ENCODE measurements at regions not wholly inside any gene's neighbourhood (a gene's known extent, or its start where the extent isn't known, plus 50 kb on each side); places are given as distances from the start of the nearest gene placed in this dataset.

GRCh38 chr10:9274206-9274755 is 1219.8 kb downstream of the GATA3 start:
- H3K4me1 ChIP-seq (ENCODE audit: control insufficient read depth, insufficient read depth, low read length, poor library complexity, severe bottlenecking), result no peaks in the 10 kb centered on the region
- no peak overlapping the region for H3K4me3 ChIP-seq (ENCODE audit: extremely low read depth, insufficient read depth, low read length, poor library complexity, severe bottlenecking)
- no peaks in the 10 kb centered on the region for H3K9me3 ChIP-seq (ENCODE audit: control insufficient read depth, low read length)
- H3K27ac ChIP-seq (ENCODE audit: low read depth, low read length, severe bottlenecking), result no peak overlapping the region
- WGBS, 2 experiments (ENCODE audit: insufficient coverage in 2 of 2), result 79 to 90% methylated on average over 2 to 4 of the region's 6 CpGs
- no peaks in the 10 kb centered on the region for H3K36me3 ChIP-seq (ENCODE audit: control insufficient read depth, insufficient read depth, low read length)

DNA sequence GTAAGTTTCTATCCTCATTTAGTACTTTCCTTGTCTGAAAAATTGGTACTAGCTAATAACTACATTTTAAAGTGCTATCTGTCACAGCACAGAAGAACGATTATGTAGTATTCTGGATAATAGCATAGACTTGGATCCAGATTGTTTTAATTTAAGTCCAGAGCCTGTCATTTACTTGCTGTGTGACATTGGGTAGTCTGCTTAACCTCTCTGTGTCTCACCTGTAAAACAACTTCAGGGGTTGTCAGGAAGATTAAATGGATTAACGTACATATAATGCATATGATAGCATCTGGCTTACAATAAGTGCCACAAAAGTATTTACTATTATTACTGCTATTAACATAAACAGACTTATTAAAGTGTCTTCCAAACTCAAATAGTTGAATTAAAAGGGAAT is 1221.4 kb downstream of the GATA3 start:
- WGBS, 2 experiments (ENCODE audit: insufficient coverage in 2 of 2), result no CpG with 5 or more reads among the region's 2 CpGs
- no peak overlapping the region for H3K27ac ChIP-seq (ENCODE audit: low read depth, low read length, severe bottlenecking)
- H3K4me1 ChIP-seq (ENCODE audit: control insufficient read depth, insufficient read depth, low read length, poor library complexity, severe bottlenecking), result no peaks in the 10 kb centered on the region
- no peaks in the 10 kb centered on the region for H3K9me3 ChIP-seq (ENCODE audit: control insufficient read depth, low read length)
- H3K36me3 ChIP-seq (ENCODE audit: control insufficient read depth, insufficient read depth, low read length), result no peaks in the 10 kb centered on the region
- H3K4me3 ChIP-seq (ENCODE audit: extremely low read depth, insufficient read depth, low read length, poor library complexity, severe bottlenecking), result no peak overlapping the region

DNA sequence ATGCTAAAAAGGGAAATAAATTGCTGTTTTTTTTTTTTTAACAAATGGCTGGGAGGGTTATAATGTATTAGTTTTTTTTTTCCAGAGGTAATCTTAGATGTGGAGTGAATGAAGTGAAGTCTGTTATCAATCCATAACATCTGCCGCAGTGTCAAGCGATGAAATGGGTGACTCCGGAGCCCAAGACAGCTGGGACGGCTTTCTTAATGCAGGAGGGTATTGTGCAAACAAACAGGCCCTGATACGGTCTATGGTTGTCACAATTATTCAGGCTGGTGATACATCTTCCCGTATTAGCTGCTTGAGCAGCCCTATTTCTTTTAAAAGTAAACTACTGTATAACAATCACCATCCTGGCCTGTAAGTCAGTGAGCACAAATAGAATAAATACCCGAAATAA is 1231.2 kb downstream of the GATA3 start:
- Histone ChIP-seq H3K9me3 (ENCODE audit: control insufficient read depth, low read length) (no peaks in the 10 kb centered on the region), H3K4me3 (ENCODE audit: extremely low read depth, insufficient read depth, low read length, poor library complexity, severe bottlenecking) (no peak overlapping the region), H3K36me3 (ENCODE audit: control insufficient read depth, insufficient read depth, low read length) (no peaks in the 10 kb centered on the region), H3K27ac (ENCODE audit: low read depth, low read length, severe bottlenecking) (no peak overlapping the region), H3K4me1 (ENCODE audit: control insufficient read depth, insufficient read depth, low read length, poor library complexity, severe bottlenecking) (no peaks in the 10 kb centered on the region)
- 92 to 93% methylated on average over 4 to 6 of the region's 7 CpGs for WGBS, 2 experiments (ENCODE audit: insufficient coverage in 2 of 2)

DNA sequence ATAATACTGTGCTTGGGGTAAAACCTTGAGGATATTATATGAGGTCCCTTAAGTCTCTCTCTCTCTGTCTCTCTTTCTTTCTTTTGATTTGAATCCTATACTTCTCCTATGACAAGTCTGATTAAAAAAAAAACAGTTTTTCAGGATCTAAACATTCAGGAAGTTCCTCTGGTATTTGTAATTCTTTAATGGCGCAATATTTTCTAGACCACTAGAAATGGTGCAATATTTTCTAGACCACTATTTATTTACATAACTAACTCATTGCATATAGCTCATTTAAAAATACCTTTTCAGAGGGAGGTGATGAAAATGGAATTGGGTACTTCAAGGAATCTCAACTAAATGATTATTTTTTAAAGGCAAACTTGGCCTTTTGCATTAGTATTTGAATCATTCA is 1235.3 kb downstream of the GATA3 start:
- Histone ChIP-seq H3K4me1 (ENCODE audit: control insufficient read depth, insufficient read depth, low read length, poor library complexity, severe bottlenecking) (no peaks in the 10 kb centered on the region), H3K4me3 (ENCODE audit: extremely low read depth, insufficient read depth, low read length, poor library complexity, severe bottlenecking) (no peak overlapping the region), H3K9me3 (ENCODE audit: control insufficient read depth, low read length) (no peaks in the 10 kb centered on the region), H3K36me3 (ENCODE audit: control insufficient read depth, insufficient read depth, low read length) (no peaks in the 10 kb centered on the region), H3K27ac (ENCODE audit: low read depth, low read length, severe bottlenecking) (no peak overlapping the region)
- WGBS, 2 experiments (ENCODE audit: insufficient coverage in 2 of 2), result no CpG with 5 or more reads among the region's 1 CpG

DNA sequence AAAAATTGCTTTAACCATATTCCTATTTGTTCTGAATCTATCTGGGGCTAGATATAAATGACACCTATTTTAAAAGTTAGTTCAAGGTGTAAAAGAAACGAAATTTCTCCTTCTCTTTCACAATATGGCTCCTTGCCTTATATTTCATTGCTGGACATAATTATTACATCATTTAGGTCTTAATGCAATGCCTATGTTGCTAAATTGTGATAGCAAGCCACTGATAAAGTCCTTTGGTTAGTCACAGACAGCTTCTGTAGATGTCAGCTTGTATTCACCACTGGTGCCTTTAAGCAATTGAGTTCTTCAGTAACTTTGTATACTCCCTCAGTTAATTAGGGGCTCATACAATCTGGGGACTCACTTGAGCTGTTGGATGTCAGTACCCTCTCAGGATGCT is 1236.6 kb downstream of the GATA3 start:
- Histone ChIP-seq H3K36me3 (ENCODE audit: control insufficient read depth, insufficient read depth, low read length) (no peaks in the 10 kb centered on the region), H3K27ac (ENCODE audit: low read depth, low read length, severe bottlenecking) (no peak overlapping the region), H3K4me3 (ENCODE audit: extremely low read depth, insufficient read depth, low read length, poor library complexity, severe bottlenecking) (no peak overlapping the region), H3K4me1 (ENCODE audit: control insufficient read depth, insufficient read depth, low read length, poor library complexity, severe bottlenecking) (no peaks in the 10 kb centered on the region), H3K9me3 (ENCODE audit: control insufficient read depth, low read length) (no peaks in the 10 kb centered on the region)
- WGBS, 2 experiments (ENCODE audit: insufficient coverage in 2 of 2), result no CpG with 5 or more reads among the region's 1 CpG

GRCh38 chr10:9294132-9294663 is 1239.7 kb downstream of the GATA3 start:
- Histone ChIP-seq H3K36me3 (ENCODE audit: control insufficient read depth, insufficient read depth, low read length) (no peaks in the 10 kb centered on the region), H3K4me1 (ENCODE audit: control insufficient read depth, insufficient read depth, low read length, poor library complexity, severe bottlenecking) (no peaks in the 10 kb centered on the region), H3K9me3 (ENCODE audit: control insufficient read depth, low read length) (no peaks in the 10 kb centered on the region), H3K27ac (ENCODE audit: low read depth, low read length, severe bottlenecking) (no peak overlapping the region), H3K4me3 (ENCODE audit: extremely low read depth, insufficient read depth, low read length, poor library complexity, severe bottlenecking) (no peak overlapping the region)
- WGBS, 2 experiments (ENCODE audit: insufficient coverage in 2 of 2), result 70 to 100% methylated on average over 2 of the region's 4 CpGs

DNA sequence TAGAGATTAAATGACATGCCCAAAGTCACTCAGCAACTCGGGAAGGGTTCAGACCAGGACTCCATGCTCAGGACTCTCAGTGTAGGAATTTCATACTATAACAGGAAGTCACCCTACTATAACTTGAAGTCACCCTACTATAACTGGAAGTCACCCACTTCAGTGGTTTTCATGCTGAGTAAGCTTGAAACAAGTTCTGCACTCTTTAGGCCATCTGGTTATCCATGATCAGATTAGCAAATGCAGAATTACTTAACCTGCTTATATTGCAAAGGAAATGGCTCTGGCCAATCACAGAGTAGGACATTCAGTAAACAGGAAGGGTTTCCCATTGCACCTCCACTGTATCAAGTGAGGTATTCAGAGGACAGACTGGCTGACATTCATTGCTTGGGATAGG is 1240.4 kb downstream of the GATA3 start:
- H3K27ac ChIP-seq (ENCODE audit: low read depth, low read length, severe bottlenecking), result no peak overlapping the region
- WGBS, 2 experiments (ENCODE audit: insufficient coverage in 2 of 2), result 100% methylated on average over 1 of the region's 1 CpG; no CpG with 5 or more reads in 1 of the 2 experiments
- H3K36me3 ChIP-seq (ENCODE audit: control insufficient read depth, insufficient read depth, low read length), result no peaks in the 10 kb centered on the region
- no peaks in the 10 kb centered on the region for H3K9me3 ChIP-seq (ENCODE audit: control insufficient read depth, low read length)
- no peak overlapping the region for H3K4me3 ChIP-seq (ENCODE audit: extremely low read depth, insufficient read depth, low read length, poor library complexity, severe bottlenecking)
- H3K4me1 ChIP-seq (ENCODE audit: control insufficient read depth, insufficient read depth, low read length, poor library complexity, severe bottlenecking), result no peaks in the 10 kb centered on the region

DNA sequence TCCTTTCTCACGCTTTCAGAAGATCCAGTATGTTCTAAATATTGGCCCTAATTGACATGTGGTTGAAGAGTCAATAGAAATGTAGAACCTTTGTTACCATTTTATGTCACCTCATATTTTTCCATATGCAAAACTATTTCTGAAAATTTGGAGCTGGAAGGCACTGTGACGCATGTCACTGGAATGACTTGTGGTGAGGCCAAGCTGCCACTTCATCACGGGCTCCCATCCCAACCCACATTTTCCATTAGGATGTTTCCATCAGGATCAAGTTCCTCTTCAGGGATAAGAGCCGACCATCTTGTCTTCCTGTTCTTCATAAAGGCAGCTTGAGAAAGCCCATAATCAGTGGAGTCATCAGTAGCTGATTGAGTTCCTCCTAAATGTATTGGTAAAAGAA is 1241.7 kb downstream of the GATA3 start:
- no peak overlapping the region for H3K27ac ChIP-seq (ENCODE audit: low read depth, low read length, severe bottlenecking)
- no peaks in the 10 kb centered on the region for H3K9me3 ChIP-seq (ENCODE audit: control insufficient read depth, low read length)
- H3K36me3 ChIP-seq (ENCODE audit: control insufficient read depth, insufficient read depth, low read length), result no peaks in the 10 kb centered on the region
- H3K4me1 ChIP-seq (ENCODE audit: control insufficient read depth, insufficient read depth, low read length, poor library complexity, severe bottlenecking), result no peaks in the 10 kb centered on the region
- no peak overlapping the region for H3K4me3 ChIP-seq (ENCODE audit: extremely low read depth, insufficient read depth, low read length, poor library complexity, severe bottlenecking)
- 79 to 84% methylated on average over 2 to 3 of the region's 4 CpGs for WGBS, 2 experiments (ENCODE audit: insufficient coverage in 2 of 2)

DNA sequence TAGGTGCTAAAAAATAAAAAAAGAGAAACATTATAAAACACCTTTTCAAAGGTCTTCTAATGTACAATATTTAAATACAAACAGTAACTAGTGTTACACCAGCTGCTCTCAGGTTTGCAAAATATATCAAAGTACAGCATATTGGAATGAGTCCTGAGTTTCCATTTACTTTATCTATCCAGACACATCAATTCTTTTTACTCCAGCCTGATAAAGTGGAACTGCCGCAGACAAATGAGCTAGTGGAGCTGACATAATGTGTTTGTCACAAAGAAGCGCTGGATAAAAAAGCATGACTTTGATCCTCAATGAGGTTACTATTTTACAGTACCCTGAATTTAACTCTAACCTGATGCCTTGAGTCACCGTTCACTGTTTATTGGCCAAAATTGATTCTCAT is 1243.1 kb downstream of the GATA3 start:
- no peak overlapping the region for H3K4me3 ChIP-seq (ENCODE audit: extremely low read depth, insufficient read depth, low read length, poor library complexity, severe bottlenecking)
- 88 to 93% methylated on average over 2 of the region's 3 CpGs for WGBS, 2 experiments (ENCODE audit: insufficient coverage in 2 of 2)

GRCh38 chr10:9299966-9300365 is 1245.5 kb downstream of the GATA3 start:
- Histone ChIP-seq H3K9me3 (ENCODE audit: control insufficient read depth, low read length) (no peaks in the 10 kb centered on the region), H3K36me3 (ENCODE audit: control insufficient read depth, insufficient read depth, low read length) (no peaks in the 10 kb centered on the region), H3K4me3 (ENCODE audit: extremely low read depth, insufficient read depth, low read length, poor library complexity, severe bottlenecking) (no peak overlapping the region), H3K27ac (ENCODE audit: low read depth, low read length, severe bottlenecking) (no peak overlapping the region), H3K4me1 (ENCODE audit: control insufficient read depth, insufficient read depth, low read length, poor library complexity, severe bottlenecking) (no peaks in the 10 kb centered on the region)
- 87 to 100% methylated on average over 2 of the region's 2 CpGs for WGBS, 2 experiments (ENCODE audit: insufficient coverage in 2 of 2)

More for the DNA sequence above, 1243.1 kb downstream of the GATA3 start:
- Histone ChIP-seq H3K27ac (ENCODE audit: low read depth, low read length, severe bottlenecking) (no peak overlapping the region), H3K36me3 (ENCODE audit: control insufficient read depth, insufficient read depth, low read length) (no peaks in the 10 kb centered on the region), H3K9me3 (ENCODE audit: control insufficient read depth, low read length) (no peaks in the 10 kb centered on the region), H3K4me1 (ENCODE audit: control insufficient read depth, insufficient read depth, low read length, poor library complexity, severe bottlenecking) (no peaks in the 10 kb centered on the region)

GRCh38 chr10:9301148-9301547 is 1246.7 kb downstream of the GATA3 start:
- Histone ChIP-seq H3K36me3 (ENCODE audit: control insufficient read depth, insufficient read depth, low read length) (no peaks in the 10 kb centered on the region), H3K9me3 (ENCODE audit: control insufficient read depth, low read length) (no peaks in the 10 kb centered on the region), H3K27ac (ENCODE audit: low read depth, low read length, severe bottlenecking) (no peak overlapping the region), H3K4me3 (ENCODE audit: extremely low read depth, insufficient read depth, low read length, poor library complexity, severe bottlenecking) (no peak overlapping the region), H3K4me1 (ENCODE audit: control insufficient read depth, insufficient read depth, low read length, poor library complexity, severe bottlenecking) (no peaks in the 10 kb centered on the region)
- WGBS, 2 experiments (ENCODE audit: insufficient coverage in 2 of 2), result 83% methylated on average over 1 of the region's 2 CpGs; no CpG with 5 or more reads in 1 of the 2 experiments
